NCI-H1694 treated with DMSO at 0.1 percent for 48 hours (cell line): ENCODE measurements at regions not wholly inside any gene's neighbourhood (a gene's known extent, or its start where the extent isn't known, plus 50 kb on each side); places are given as distances from the start of the nearest gene placed in this dataset.

Source experiments
- DNase-seq: peaks from one replicate; lab custom pipeline; 2025; lab: John Stamatoyannopoulos, UW

- no peak for DNase-seq
Measured at GRCh38 chr6:80457439-80457933, 351.0 kb downstream of the BCKDHB start.

DNA sequence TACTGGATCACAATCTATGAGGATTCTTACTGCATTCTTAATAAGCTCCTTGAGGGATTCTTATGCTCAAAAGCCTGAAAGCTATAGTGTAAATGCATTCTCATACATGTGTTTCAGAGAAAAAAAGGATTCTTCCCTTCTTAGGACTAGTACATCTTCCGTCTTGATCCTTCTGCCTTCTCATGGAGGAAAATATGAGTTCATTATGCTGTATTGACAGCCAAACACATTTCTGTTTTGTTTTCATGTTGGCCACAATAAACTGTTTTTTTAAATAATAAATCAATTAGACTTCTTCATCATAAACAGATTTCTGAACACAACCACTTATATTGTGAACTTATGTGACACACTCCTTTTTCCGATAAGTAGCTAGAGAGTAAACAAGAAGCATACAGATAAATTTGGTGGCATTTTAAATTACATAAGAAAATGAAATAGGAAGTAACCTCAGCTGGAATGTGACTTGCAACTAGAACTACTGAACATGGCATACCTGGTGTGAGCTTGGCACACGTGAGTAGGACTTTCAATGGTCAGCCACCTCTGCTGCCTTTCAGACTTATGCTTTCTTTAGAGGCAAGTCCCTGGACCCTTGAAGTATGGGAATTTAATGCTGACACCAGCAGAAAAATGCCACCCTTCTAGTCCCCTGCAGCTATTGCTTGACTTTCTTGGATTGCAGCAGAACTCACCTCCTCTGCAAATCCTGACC, 350.4 kb downstream of the BCKDHB start:
- no peak for DNase-seq

DNA sequence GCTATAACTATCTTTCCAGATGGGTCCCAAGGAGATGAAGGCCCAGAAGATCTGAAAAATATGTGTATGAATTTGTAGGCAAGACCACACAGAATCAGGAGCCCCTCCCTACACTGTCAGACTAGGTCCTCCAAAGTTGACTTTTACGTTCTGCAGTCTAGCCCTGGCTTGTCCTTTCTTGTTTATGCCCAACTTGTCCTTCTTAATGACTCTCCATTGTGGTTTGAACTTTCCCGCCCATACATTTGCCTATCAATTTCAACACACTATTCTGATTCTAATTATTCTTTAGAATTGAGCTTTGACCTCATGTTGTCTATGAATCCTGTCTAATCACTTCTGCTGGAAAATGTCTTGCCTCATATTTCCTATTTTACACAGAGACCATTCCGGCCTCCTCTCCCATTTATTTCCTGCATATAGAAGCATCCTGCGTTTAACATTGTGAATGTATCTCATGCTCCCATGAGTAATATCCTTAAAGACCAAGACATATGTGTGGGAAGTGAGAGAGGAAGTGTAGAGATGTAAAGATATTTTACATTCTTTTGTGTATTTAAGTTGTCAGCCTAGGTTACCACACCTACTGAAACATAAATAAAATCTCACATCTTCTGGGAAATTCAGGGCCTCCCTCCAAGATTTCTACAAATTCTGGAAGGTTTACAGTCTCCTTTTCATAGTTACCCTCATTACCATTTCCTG, 348.3 kb downstream of the BCKDHB start:
- no peak for DNase-seq

- no peak for DNase-seq
Measured at GRCh38 chr6:80454197-80454596, 347.7 kb downstream of the BCKDHB start.

- DNase-seq, result no peak
Measured at GRCh38 chr6:80449726-80450125, 343.3 kb downstream of the BCKDHB start.

DNA sequence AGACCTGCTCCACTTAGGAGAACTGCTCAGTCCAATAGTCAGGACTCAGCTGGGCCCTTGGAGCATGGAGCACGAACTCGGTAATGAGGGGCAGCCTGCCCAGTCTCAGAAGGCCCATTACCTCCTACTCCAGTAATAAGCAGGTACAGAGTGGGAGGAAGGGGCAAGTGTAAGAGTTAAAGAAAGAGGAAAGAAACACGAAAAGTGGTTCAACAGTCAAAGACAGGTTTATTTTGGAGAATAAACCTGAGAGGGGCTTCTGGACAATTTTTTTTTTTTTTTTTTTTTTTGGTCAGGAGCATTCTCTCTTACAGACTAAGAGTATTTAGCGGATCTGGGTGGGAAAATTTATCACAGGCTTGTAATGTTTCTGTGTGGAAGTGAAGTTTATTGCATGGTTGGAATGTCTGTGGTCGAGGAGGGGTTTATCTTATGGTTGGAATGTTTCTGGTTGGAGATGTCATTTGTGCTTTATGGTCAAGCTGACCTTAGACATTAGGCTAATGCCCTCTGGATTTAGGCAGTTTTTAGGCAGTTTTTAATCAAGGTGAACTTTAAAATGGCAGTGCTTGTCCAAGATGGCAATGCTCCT, 340.1 kb downstream of the BCKDHB start:
- DNase-seq, result no peak

- no peak for DNase-seq
Measured at GRCh38 chr6:80445751-80446150, 339.3 kb downstream of the BCKDHB start.

DNA sequence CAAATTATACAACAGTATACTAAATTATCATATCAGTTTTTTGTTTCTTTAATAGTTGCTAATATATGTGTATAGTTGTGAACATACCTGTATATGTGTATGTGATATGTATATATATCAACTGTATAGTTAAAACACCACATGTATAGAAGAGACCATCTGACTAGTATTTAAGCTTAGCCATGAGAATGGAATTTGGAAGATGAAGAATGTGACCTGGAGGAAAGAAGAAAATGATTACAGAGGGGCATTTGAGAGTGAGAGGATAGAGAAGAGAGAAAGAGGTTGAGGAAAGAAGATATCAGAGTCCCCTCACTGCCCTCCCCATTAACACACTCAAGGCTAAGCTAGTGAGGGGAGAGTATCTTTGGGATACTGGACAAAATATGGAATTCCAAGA, 335.9 kb downstream of the BCKDHB start:
- no peak for DNase-seq

GRCh38 chr6:80441131-80441530, 334.7 kb downstream of the BCKDHB start:
- no peak for DNase-seq

GRCh38 chr6:80440496-80441115, 334.1 kb downstream of the BCKDHB start:
- DNase-seq, result peak; percentile 10

GRCh38 chr6:80439721-80440470, 333.4 kb downstream of the BCKDHB start:
- DNase-seq, result no peak

GRCh38 chr6:80438772-80439171, 332.3 kb downstream of the BCKDHB start:
- no peak for DNase-seq

- DNase-seq, result no peak
Measured at GRCh38 chr6:80437801-80438200, 331.3 kb downstream of the BCKDHB start.

GRCh38 chr6:80437221-80437620, 330.8 kb downstream of the BCKDHB start:
- no peak for DNase-seq

DNA sequence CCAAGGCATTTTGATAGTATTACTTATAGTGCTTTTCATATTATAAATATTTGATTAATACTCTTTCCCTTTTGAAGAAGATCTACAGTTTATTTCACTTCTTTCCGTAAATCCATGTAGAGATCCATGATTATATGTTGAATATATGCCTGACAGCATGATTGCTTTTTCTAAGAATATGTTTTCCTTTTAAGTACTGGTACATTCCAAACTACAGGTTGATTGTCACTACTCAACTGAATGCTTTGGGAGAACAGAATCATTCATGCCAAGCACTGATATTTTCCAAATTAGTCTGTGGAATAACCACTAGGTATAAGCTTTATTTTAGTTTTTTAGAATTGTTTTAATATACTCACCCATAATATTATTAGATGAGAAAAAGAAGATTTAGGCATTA, 330.2 kb downstream of the BCKDHB start:
- no peak for DNase-seq

- no peak for DNase-seq
Measured at GRCh38 chr6:80435457-80435856, 329.0 kb downstream of the BCKDHB start.

GRCh38 chr6:80434691-80435350, 328.4 kb downstream of the BCKDHB start:
- DNase-seq, result no peak

GRCh38 chr6:80433673-80434025, 327.2 kb downstream of the BCKDHB start:
- no peak for DNase-seq

DNA sequence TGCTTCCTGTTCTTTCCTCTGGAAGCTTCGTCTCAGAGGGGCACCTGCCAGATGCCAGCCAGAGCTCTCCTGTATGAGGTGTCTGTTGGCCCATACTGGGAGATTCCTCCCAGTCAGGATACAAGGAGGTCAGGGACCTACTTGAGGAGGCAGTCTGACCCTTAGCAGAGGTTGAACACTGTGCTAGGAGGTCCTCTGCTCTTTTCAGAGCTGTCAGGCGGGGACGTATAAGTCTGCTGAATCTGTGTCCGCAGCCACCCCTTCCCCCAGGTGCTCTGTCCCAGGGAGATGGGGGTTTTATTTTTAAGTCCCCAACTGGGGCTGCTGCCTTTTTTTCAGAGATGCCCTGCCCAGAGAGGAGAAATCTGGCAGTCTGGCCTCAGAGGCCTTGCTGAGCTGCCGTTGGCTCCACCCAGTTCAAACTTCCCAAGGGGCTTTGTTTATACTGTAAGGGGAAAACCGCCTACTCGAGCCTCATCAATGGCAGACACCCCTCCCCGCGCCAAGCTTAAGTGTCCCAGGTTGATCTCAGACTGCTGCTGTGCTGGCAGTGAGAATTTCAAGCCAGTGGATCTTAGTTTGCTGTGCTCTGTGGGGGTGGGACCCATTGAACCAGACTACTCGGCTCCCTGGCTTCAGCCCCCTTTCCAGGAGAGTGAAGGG, 326.7 kb downstream of the BCKDHB start:
- DNase-seq, result no peak

DNA sequence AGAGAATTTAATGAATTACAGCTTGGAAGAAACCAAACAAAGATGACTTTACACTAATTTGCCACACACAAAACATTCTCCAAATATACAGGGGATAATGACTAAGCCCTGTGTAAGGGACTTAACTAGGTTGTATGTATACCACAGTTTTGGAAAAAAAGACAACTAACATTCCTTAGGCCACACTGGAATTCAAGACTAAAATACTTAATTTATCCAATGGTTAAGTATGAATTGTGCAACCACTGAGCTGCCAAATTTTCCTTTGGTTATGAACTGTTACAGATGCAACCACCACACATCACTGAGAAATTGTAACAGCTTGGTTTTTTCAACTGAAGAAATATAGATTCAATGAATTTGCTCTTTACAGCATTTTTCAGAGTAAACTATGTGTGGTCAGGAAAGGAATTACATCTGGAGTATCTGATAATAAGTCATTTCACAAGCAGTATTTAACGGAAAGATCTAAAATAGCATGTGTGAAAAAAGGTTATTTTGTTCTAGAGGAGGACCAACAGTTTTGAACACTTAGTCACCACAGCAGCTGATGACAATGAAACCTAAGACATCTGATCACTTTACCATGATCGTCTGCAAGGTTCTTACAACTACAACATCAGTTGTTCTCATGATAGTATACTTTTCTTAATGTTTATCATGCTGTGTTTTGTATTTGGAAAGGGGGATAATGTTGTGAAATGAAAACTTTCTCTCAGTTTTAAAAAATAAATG, 318.8 kb downstream of the BCKDHB start:
- DNase-seq, result no peak
